Gastroesophageal sphincter (tissue), 4 donors: ENCODE measurements at regions not wholly inside any gene's neighbourhood (a gene's known extent, or its start where the extent isn't known, plus 50 kb on each side); places are given as distances from the start of the nearest gene placed in this dataset.
"Not testable (repeated sequence)": the region's sequence is repeated elsewhere in the genome, so short reads cannot be mapped to it uniquely, and the experiment has no call there.

Experiments
- ATAC-seq: fragments of 150-250 bp; one replicate; pipeline ENCODE4 v1.9.1; 2016; ENCODE audit warnings: mild to moderate bottlenecking, moderate library complexity
- H3K27ac ChIP-seq, 4 donors: fragments of 200-600 bp; sonication (generic) in 3 of 4; 1 replicate in 3 of 4; 2 replicates in 1 of 4; pipeline ENCODE4 v1.5.1; 2016 to 2019
- H3K27me3 ChIP-seq: fragments of 200-600 bp; sonication (generic); one replicate; pipeline ENCODE4 v1.5.1; 2019
- H3K36me3 ChIP-seq, 2 donors: fragments of 200-600 bp; sonication (generic); one replicate each; pipeline ENCODE4 v1.5.1; 2019; ENCODE audit warnings: control low read depth in 1 of 2
- H3K4me1 ChIP-seq, 3 donors: fragments of 200-600 bp; sonication (generic); 1 replicate in 2 of 3; 2 replicates in 1 of 3; pipeline ENCODE4 v1.5.1; 2016 to 2019; ENCODE audit warnings: control low read depth in 2 of 3
- H3K4me3 ChIP-seq, 2 donors: fragments of 200-600 bp; sonication (generic); one replicate each; pipeline ENCODE4 v1.5.1; 2019; ENCODE audit warnings: mild to moderate bottlenecking in 1 of 2, moderate library complexity in 1 of 2
- H3K9me3 ChIP-seq, 3 donors: fragments of 200-600 bp; sonication (generic); one replicate each; pipeline ENCODE4 v1.5.1; 2017 to 2019; ENCODE audit warnings: control low read depth in 2 of 3
- CTCF ChIP-seq, 4 experiments: fragments of 200-600 bp in 2 of 4; fragments of 450-650 bp in 2 of 4; sonication (generic) in 1 of 4; IDR thresholded peaks; one replicate each; pipeline ENCODE4 v1.5.1; 2017 to 2019; ENCODE audit warnings: antibody characterized with exemption in 4 of 4, mild to moderate bottlenecking in 2 of 4, moderate library complexity in 2 of 4
- EP300 ChIP-seq: sonication (generic); formaldehyde crosslinking; IDR thresholded peaks from one replicate; pipeline ENCODE4 v1.6.1; 2017; ENCODE audit warnings: antibody characterized with exemption, mild to moderate bottlenecking
- POLR2A ChIP-seq, 2 donors: fragments of 450-650 bp; IDR thresholded peaks; one replicate each; pipeline ENCODE4 v1.6.1; 2017; ENCODE audit warnings: antibody characterized with exemption in 2 of 2, mild to moderate bottlenecking in 2 of 2, moderate library complexity in 1 of 2
- POLR2AphosphoS5 ChIP-seq: sonication (generic); formaldehyde crosslinking; IDR thresholded peaks from one replicate; pipeline ENCODE4 v1.6.1; 2017; ENCODE audit warnings: antibody characterized with exemption
- WGBS, 2 donors: methylation state at CpG; one replicate each; pipeline ENCODE4 v1.1.5; 2018; ENCODE audit warnings: low coverage in 1 of 2; 5-methylcytosine and 5-hydroxymethylcytosine counted together

GRCh38 chr1:104264521-104264920, 514.8 kb downstream of the AMY1C start:
- H3K36me3 ChIP-seq = no peaks in the 10 kb centered on the region
- TF ChIP-seq POLR2AphosphoS5 = no peak
- no peak for TF ChIP-seq POLR2A (IDR thresholded peaks at IDR 0.05)
- no peak for TF ChIP-seq EP300
- no peak for TF ChIP-seq CTCF (IDR thresholded peaks at IDR 0.05)
- no peaks in the 10 kb centered on the region for H3K9me3 ChIP-seq
- H3K27me3 ChIP-seq = no peaks in the 10 kb centered on the region
- no peak overlapping the region for H3K27ac ChIP-seq
- ATAC-seq = no peak
- H3K4me1 ChIP-seq = no peaks in the 10 kb centered on the region
- WGBS, 2 donors = 46 to 50% methylated on average over 2 of the region's 2 CpGs
- no peak overlapping the region for H3K4me3 ChIP-seq

DNA sequence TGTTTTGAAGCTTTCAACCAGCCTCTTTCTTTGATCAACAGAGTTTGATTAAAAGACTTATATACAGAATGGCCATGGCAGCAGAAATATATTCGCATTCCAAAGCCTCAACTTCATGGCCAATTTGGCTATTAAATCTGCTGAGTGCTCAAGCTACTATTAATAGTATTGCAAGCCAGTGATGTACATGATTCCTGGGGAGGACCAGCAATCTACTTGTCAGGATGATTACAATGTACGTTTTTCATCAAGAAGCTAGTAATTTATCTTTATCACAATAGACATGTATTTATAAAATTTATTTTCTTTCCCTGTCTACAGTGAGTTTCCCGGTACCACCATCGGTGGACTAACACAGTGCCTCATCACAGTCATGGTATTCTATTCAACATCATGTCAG, 515.5 kb downstream of the AMY1C start:
- H3K27me3 ChIP-seq = no peaks in the 10 kb centered on the region
- no peaks in the 10 kb centered on the region for H3K4me1 ChIP-seq
- 69 to 75% methylated on average over 3 to 4 of the region's 4 CpGs for WGBS, 2 donors
- H3K9me3 ChIP-seq = no peaks in the 10 kb centered on the region
- no peak for ATAC-seq
- no peak overlapping the region for H3K4me3 ChIP-seq
- H3K27ac ChIP-seq = no peak overlapping the region
- H3K36me3 ChIP-seq = no peaks in the 10 kb centered on the region
- TF ChIP-seq POLR2A (IDR thresholded peaks at IDR 0.05) = no peak
- no peak for TF ChIP-seq POLR2AphosphoS5
- TF ChIP-seq CTCF (IDR thresholded peaks at IDR 0.05) = no peak
- TF ChIP-seq EP300 = no peak

DNA sequence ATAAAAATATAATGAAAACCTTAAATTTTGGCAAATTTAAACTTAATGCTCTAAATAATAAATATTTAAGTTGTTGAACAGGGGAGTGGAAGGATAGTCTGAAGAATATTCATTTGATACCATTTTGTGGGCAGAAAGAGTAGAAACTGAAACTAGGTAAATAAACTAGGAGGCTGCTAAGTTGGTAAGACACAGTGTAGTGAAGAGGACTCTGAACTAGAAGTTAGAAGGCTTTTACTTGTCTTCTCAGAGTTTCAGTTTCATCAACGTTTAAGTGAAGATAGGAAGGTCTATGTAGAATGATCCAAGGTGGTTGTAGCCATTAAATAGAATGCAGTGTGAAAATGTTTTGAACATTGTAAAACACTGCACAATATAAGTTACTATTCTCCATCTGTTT, 516.9 kb downstream of the AMY1C start:
- no peak for ATAC-seq
- Histone ChIP-seq H3K9me3 (no peaks in the 10 kb centered on the region), H3K4me1 (no peaks in the 10 kb centered on the region), H3K27me3 (no peaks in the 10 kb centered on the region), H3K36me3 (no peaks in the 10 kb centered on the region), H3K4me3 (no peak overlapping the region), H3K27ac (no peak overlapping the region)
- TF ChIP-seq POLR2AphosphoS5 = no peak
- TF ChIP-seq CTCF (IDR thresholded peaks at IDR 0.05) = no peak
- no peak for TF ChIP-seq EP300
- no peak for TF ChIP-seq POLR2A (IDR thresholded peaks at IDR 0.05)
- WGBS, 2 donors = 38 to 83% methylated on average over 1 of the region's 1 CpG

GRCh38 chr1:104288322-104288721, 538.6 kb downstream of the AMY1C start:
- not testable (repeated sequence) for ATAC-seq, H3K9me3 ChIP-seq, H3K4me1 ChIP-seq, H3K36me3 ChIP-seq, H3K27me3 ChIP-seq, H3K4me3 ChIP-seq, H3K27ac ChIP-seq
- WGBS, 2 donors = 89 to 96% methylated on average over 3 to 4 of the region's 4 CpGs

DNA sequence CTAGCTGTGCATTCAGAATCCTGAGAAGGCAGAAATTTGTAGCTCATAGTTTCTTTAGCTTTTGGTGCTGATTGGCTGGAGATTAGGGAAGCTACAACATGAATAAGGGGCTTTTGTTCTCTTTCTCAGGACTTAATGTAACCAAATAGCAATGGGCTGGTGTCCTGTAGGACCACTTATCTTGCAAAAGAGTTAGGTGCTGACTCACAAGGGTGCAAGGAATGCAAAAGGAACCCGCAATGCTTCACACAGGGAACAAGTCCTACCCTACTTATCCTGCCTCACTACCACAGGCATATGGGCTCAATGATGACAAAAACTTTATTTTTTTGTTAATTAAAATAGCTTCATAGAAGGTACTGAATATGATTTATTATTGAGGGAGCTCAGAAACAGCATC, 541.5 kb downstream of the AMY1C start:
- Histone ChIP-seq H3K36me3 (no peaks in the 10 kb centered on the region), H3K9me3 (no peaks in the 10 kb centered on the region), H3K27ac (no peak overlapping the region), H3K4me1 (no peaks in the 10 kb centered on the region), H3K27me3 (no peaks in the 10 kb centered on the region), H3K4me3 (no peak overlapping the region)
- WGBS, 2 donors = 0% methylated on average over 1 of the region's 1 CpG
- no peak for ATAC-seq
- TF ChIP-seq POLR2A (IDR thresholded peaks at IDR 0.05) (no peak), POLR2AphosphoS5 (no peak), CTCF (IDR thresholded peaks at IDR 0.05) (no peak), EP300 (no peak)

GRCh38 chr1:104294259-104294658, 544.6 kb downstream of the AMY1C start:
- H3K36me3 ChIP-seq = no peaks in the 10 kb centered on the region
- no peaks in the 10 kb centered on the region for H3K4me1 ChIP-seq
- H3K9me3 ChIP-seq = no peaks in the 10 kb centered on the region
- 30 to 43% methylated on average over 3 of the region's 3 CpGs for WGBS, 2 donors
- H3K4me3 ChIP-seq = no peak overlapping the region
- no peak for ATAC-seq
- H3K27me3 ChIP-seq = no peaks in the 10 kb centered on the region
- no peak overlapping the region for H3K27ac ChIP-seq
- TF ChIP-seq POLR2AphosphoS5 (no peak), CTCF (IDR thresholded peaks at IDR 0.05) (no peak), EP300 (no peak), POLR2A (IDR thresholded peaks at IDR 0.05) (no peak)
